SK-N-SH (cell line): ENCODE measurements at regions not wholly inside any gene's neighbourhood (a gene's known extent, or its start where the extent isn't known, plus 50 kb on each side); places are given as distances from the start of the nearest gene placed in this dataset.

ENCODE experiments used
- CTCF ChIA-PET: fragments of 300-600, 350-600 bp; formaldehyde crosslinking; extraction: SDS; loops from one replicate; lab custom pipeline; 2021; lab: Yijun Ruan, JAX
- POLR2A ChIA-PET: fragments of 350-600 bp; sonication (Branson Sonifier 250); formaldehyde crosslinking; extraction: SDS; loops from one replicate; lab custom pipeline; 2020; ENCODE audit warnings: antibody characterized with exemption, inconsistent platforms; lab: Yijun Ruan, JAX
- DNase-seq: peaks from one replicate; pipeline ENCODE4 v3.0.0; 2012
- H2AFZ ChIP-seq: fragments of 200-600 bp; sonication (generic); 2 replicates; pipeline ENCODE4 v1.8.1; 2016; ENCODE audit warnings: antibody characterized with exemption, mild to moderate bottlenecking, low read depth
- H3F3A ChIP-seq: fragments of 200-600 bp; sonication (generic); replicated peaks from 2 replicates; pipeline ENCODE3; 2016; ENCODE audit warnings: antibody characterized with exemption, mild to moderate bottlenecking; ENCODE audit not compliant: insufficient read depth
- H3K27ac ChIP-seq, 2 experiments: fragments of 200-500 bp in 1 of 2; fragments of 200-600 bp in 1 of 2; sonication (Bioruptor generic) in 1 of 2; sonication (generic), shearing (Covaris generic) in 1 of 2; 2 replicates each; pipeline versions ENCODE4 v1.5.1 to v1.6.1; 2014 to 2016; ENCODE audit warnings: low read depth in 2 of 2, inconsistent platforms in 1 of 2, low read length in 1 of 2, mild to moderate bottlenecking in 1 of 2, mixed read lengths in 1 of 2
- H3K27me3 ChIP-seq: fragments of 200-600 bp; sonication (generic), shearing (Covaris generic); 2 replicates; pipeline ENCODE4 v1.6.1; 2016; ENCODE audit warnings: mixed run types; ENCODE audit not compliant: insufficient read depth
- H3K36me3 ChIP-seq, 2 experiments: fragments of 200-500 bp in 1 of 2; fragments of 200-600 bp in 1 of 2; sonication (Bioruptor generic) in 1 of 2; sonication (generic) in 1 of 2; replicated peaks in 1 of 2; 2 replicates each; pipeline versions ENCODE3 to v1.5.1; 2014 to 2016; ENCODE audit warnings: low read length in 1 of 2, mild to moderate bottlenecking in 1 of 2; ENCODE audit not compliant: insufficient read depth in 2 of 2, control insufficient read depth in 1 of 2
- H3K4me1 ChIP-seq, 2 experiments: fragments of 200-500 bp in 1 of 2; fragments of 200-600 bp in 1 of 2; sonication (Bioruptor generic) in 1 of 2; sonication (generic), shearing (Covaris generic) in 1 of 2; 2 replicates each; pipeline versions ENCODE4 v1.5.1 to v1.6.1; 2014 to 2016; ENCODE audit warnings: low read depth in 1 of 2, low read length in 1 of 2, mixed run types in 1 of 2; ENCODE audit not compliant: insufficient read depth in 2 of 2, control insufficient read depth in 1 of 2
- H3K4me2 ChIP-seq: fragments of 200-600 bp; sonication (generic), shearing (Covaris generic); 2 replicates; pipeline ENCODE4 v1.6.1; 2017; ENCODE audit warnings: mixed run types
- H3K4me3 ChIP-seq, 2 experiments: fragments of 200-500 bp in 1 of 2; fragments of 200-600 bp in 1 of 2; sonication (Bioruptor generic) in 1 of 2; sonication (generic), shearing (Covaris generic) in 1 of 2; 2 replicates each; pipeline versions ENCODE4 v1.5.1 to v1.8.1; 2014 to 2016; ENCODE audit warnings: low read depth in 2 of 2, inconsistent platforms in 1 of 2, low read length in 1 of 2, mild to moderate bottlenecking in 1 of 2, mixed read lengths in 1 of 2, moderate library complexity in 1 of 2
- H3K79me2 ChIP-seq: fragments of 200-600 bp; sonication (generic); 2 replicates; pipeline ENCODE4 v1.8.1; 2017; ENCODE audit warnings: mild to moderate bottlenecking; ENCODE audit not compliant: insufficient read depth
- H3K9ac ChIP-seq: fragments of 200-600 bp; sonication (generic); 2 replicates; pipeline ENCODE4 v1.6.1; 2017; ENCODE audit warnings: mixed run types
- H3K9me2 ChIP-seq: fragments of 200-600 bp; sonication (generic); 2 replicates; pipeline ENCODE4 v1.6.1; 2017; ENCODE audit warnings: mixed run types
- H3K9me3 ChIP-seq: fragments of 200-600 bp; sonication (generic); 2 replicates; pipeline ENCODE4 v1.6.1; 2017; ENCODE audit warnings: mixed run types, mild to moderate bottlenecking, moderate library complexity
- H4K20me1 ChIP-seq: fragments of 200-600 bp; sonication (generic); 2 replicates; pipeline ENCODE4 v1.6.1; 2017; ENCODE audit warnings: mild to moderate bottlenecking, mixed run types; ENCODE audit not compliant: insufficient read depth
- EP300 ChIP-seq, 2 experiments: IDR thresholded peaks; 2 replicates each; pipeline versions ENCODE4 v1.4.0 to v1.6.1; 2012; ENCODE audit warnings: borderline replicate concordance in 1 of 2, low read depth in 1 of 2, low read length in 1 of 2
- EZH2phosphoT487 ChIP-seq: fragments of 200-600 bp; sonication (generic); IDR thresholded peaks from 2 replicates; pipeline ENCODE4 v1.6.1; 2017; ENCODE audit warnings: low read depth, mixed run types, mild to moderate bottlenecking, antibody characterized with exemption, moderate library complexity, borderline replicate concordance
- FOSL2 ChIP-seq: IDR thresholded peaks from 2 replicates; pipeline ENCODE4 v1.4.0; 2012; ENCODE audit warnings: low read depth, mild to moderate bottlenecking, moderate library complexity, borderline replicate concordance
- FOXJ3 ChIP-seq: sonication (generic); formaldehyde crosslinking; IDR thresholded peaks from 2 replicates; pipeline ENCODE4 v1.5.1; 2020; ENCODE audit warnings: mild to moderate bottlenecking, missing genetic modification reagents
- GATA2 ChIP-seq: sonication (generic); formaldehyde crosslinking; IDR thresholded peaks from 2 replicates; pipeline ENCODE4 v1.5.0; 2020; ENCODE audit warnings: mild to moderate bottlenecking, missing genetic modification reagents
- JUND ChIP-seq: IDR thresholded peaks from 2 replicates; pipeline ENCODE4 v1.4.0; 2012
- MXI1 ChIP-seq: IDR thresholded peaks from 2 replicates; pipeline ENCODE4 v1.6.1; 2012; ENCODE audit warnings: mild to moderate bottlenecking, low read depth, low read length, improper control_type of control experiment
- NRF1 ChIP-seq: IDR thresholded peaks from 2 replicates; pipeline ENCODE4 v1.6.1; 2012; ENCODE audit warnings: low read depth, mild to moderate bottlenecking, low read length
- POLR2AphosphoS5 ChIP-seq: IDR thresholded peaks from 2 replicates; pipeline ENCODE4 v1.6.1; 2012; ENCODE audit warnings: low read depth, low read length
- RCOR1 ChIP-seq: fragments of 150-350 bp; IDR thresholded peaks from 2 replicates; pipeline ENCODE4 v1.6.1; 2017; ENCODE audit warnings: antibody characterized with exemption, low read length
- TCF12 ChIP-seq: IDR thresholded peaks from 2 replicates; pipeline ENCODE4 v1.4.0; 2012
- TEAD4 ChIP-seq: IDR thresholded peaks from 2 replicates; pipeline ENCODE4 v1.4.0; 2012; ENCODE audit warnings: mild to moderate bottlenecking, borderline replicate concordance; ENCODE audit not compliant: insufficient read depth
- WGBS: methylation state at CpG from one replicate; pipeline ENCODE4 v1.1.6; 2017; ENCODE audit warnings: low lambda C conversion rate; 5-methylcytosine and 5-hydroxymethylcytosine counted together
- TF ChIP-seq, protein P1 (sequence below): IDR thresholded peaks from 2 replicates; pipeline ENCODE4 v1.4.0; 2012; ENCODE audit warnings: low read depth, borderline replicate concordance
- TF ChIP-seq, protein P2 (sequence below): fragments of 150-350 bp; IDR thresholded peaks from 2 replicates; pipeline ENCODE4 v1.6.1; 2016; ENCODE audit warnings: mild to moderate bottlenecking, low read depth, low read length
- TF ChIP-seq, protein P3 (sequence below): fragments of 150-350 bp; IDR thresholded peaks from 2 replicates; pipeline ENCODE4 v1.6.1; 2017; ENCODE audit warnings: antibody characterized with exemption, low read length, low read depth, borderline replicate concordance

DNA sequence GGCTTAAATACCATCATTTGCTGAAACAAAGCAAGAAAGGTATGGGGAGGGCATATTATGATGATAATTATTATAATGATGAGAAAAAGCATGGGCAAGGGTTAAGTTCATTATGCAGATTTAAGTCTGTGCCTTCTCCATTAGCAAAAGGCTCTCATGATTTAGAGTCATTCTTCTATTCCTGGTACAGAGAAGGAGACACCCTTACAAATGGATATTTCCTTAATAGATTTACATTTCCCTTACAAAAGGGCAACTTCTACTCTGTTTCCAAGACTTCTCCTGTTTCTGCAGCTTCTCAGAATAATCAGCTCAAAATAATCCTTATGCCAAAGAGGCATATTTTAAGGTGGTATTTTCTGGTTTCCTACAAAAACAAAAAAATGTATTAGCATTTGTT is 121.1 kb upstream of the CAMK1G start:
- no peaks in the 10 kb centered on the region for H3K27me3 ChIP-seq
- no peak overlapping the region for H3K9ac ChIP-seq
- H3F3A ChIP-seq: no peaks in the 10 kb centered on the region
- TF ChIP-seq TCF12 (no peak), EP300 (IDR thresholded peaks at IDR 0.05; ENCODE audit: borderline replicate concordance in 1 of 2, low read depth in 1 of 2, low read length in 1 of 2) (no peak), FOSL2 (no peak), JUND (no peak), EZH2phosphoT487 (no peak), GATA2 (CRISPR knock-in tag) (no peak), POLR2AphosphoS5 (no peak), TEAD4 (no peak), FOXJ3 (CRISPR knock-in tag) (no peak), NRF1 (no peak)
- TF ChIP-seq, protein P1, sequence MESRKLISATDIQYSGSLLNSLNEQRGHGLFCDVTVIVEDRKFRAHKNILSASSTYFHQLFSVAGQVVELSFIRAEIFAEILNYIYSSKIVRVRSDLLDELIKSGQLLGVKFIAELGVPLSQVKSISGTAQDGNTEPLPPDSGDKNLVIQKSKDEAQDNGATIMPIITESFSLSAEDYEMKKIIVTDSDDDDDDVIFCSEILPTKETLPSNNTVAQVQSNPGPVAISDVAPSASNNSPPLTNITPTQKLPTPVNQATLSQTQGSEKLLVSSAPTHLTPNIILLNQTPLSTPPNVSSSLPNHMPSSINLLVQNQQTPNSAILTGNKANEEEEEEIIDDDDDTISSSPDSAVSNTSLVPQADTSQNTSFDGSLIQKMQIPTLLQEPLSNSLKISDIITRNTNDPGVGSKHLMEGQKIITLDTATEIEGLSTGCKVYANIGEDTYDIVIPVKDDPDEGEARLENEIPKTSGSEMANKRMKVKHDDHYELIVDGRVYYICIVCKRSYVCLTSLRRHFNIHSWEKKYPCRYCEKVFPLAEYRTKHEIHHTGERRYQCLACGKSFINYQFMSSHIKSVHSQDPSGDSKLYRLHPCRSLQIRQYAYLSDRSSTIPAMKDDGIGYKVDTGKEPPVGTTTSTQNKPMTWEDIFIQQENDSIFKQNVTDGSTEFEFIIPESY: no peak
- TF ChIP-seq, protein P2, sequence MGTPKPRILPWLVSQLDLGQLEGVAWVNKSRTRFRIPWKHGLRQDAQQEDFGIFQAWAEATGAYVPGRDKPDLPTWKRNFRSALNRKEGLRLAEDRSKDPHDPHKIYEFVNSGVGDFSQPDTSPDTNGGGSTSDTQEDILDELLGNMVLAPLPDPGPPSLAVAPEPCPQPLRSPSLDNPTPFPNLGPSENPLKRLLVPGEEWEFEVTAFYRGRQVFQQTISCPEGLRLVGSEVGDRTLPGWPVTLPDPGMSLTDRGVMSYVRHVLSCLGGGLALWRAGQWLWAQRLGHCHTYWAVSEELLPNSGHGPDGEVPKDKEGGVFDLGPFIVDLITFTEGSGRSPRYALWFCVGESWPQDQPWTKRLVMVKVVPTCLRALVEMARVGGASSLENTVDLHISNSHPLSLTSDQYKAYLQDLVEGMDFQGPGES: no peak
- CTCF ChIA-PET: interaction anchor here (2.2 kb wide), 1 partner anchor 51 kb away, joined by 5 read pairs; no protein-coding TSS in a partner anchor
- H2AFZ ChIP-seq: no peak overlapping the region
- no peak overlapping the region for H3K4me2 ChIP-seq
- no peak overlapping the region for H3K27ac ChIP-seq
- H3K79me2 ChIP-seq: no peaks in the 10 kb centered on the region
- H4K20me1 ChIP-seq: no peaks in the 10 kb centered on the region
- DNase-seq: no peak
- POLR2A ChIA-PET: no interaction called here
- no peaks in the 10 kb centered on the region for H3K9me2 ChIP-seq
- H3K9me3 ChIP-seq: peaks cover 13% of the 10 kb centered on the region; the same call in 1 of the 2 replicates
- H3K4me3 ChIP-seq: no peak overlapping the region
- H3K36me3 ChIP-seq: no peaks in the 10 kb centered on the region
- H3K4me1 ChIP-seq: no peaks in the 10 kb centered on the region

DNA sequence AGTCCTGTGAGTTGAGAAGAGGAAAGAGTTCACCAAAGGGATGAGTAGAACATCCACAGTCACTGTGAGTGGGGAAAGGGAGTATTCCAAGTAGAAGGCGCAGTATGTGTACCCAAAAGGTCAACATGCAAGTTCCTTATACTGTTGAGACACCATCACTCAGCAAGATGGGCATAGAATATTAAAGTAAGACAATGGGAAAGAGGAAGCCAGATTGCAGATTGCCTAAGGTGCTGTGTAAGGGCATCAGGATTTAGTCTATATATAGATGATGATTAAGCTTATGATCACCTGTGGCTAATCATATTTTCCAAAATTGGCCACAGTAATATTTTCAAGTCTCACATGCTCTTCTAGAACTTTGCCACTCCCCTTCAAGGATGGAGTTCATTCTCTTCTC is 120.1 kb upstream of the CAMK1G start:
- DNase-seq: no peak
- CTCF ChIA-PET: interaction anchor here (2.2 kb wide), 1 partner anchor 50 kb away, joined by 5 read pairs; no protein-coding TSS in a partner anchor
- no peak overlapping the region for H3K9ac ChIP-seq
- POLR2A ChIA-PET: no interaction called here
- H3F3A ChIP-seq: no peaks in the 10 kb centered on the region
- WGBS: 85% methylated on average over 1 of the region's 1 CpG
- no peak overlapping the region for H3K4me3 ChIP-seq
- TF ChIP-seq MXI1: no peak
- TF ChIP-seq, protein P1: no peak
- TF ChIP-seq, protein P3, sequence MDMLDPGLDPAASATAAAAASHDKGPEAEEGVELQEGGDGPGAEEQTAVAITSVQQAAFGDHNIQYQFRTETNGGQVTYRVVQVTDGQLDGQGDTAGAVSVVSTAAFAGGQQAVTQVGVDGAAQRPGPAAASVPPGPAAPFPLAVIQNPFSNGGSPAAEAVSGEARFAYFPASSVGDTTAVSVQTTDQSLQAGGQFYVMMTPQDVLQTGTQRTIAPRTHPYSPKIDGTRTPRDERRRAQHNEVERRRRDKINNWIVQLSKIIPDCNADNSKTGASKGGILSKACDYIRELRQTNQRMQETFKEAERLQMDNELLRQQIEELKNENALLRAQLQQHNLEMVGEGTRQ: no peak
- no peak for TF ChIP-seq TCF12
- no peak for TF ChIP-seq FOXJ3 (CRISPR knock-in tag)
- TF ChIP-seq RCOR1: no peak
- TF ChIP-seq, all 33 proteins: peak for 0
- Histone ChIP-seq H3K79me2 (no peaks in the 10 kb centered on the region), H3K36me3 (no peaks in the 10 kb centered on the region), H3K27me3 (no peaks in the 10 kb centered on the region), H3K27ac (no peak overlapping the region), H3K9me2 (no peaks in the 10 kb centered on the region), H2AFZ (no peak overlapping the region), H3K4me1 (no peaks in the 10 kb centered on the region), H4K20me1 (no peaks in the 10 kb centered on the region), H3K9me3 (peaks cover 13% of the 10 kb centered on the region; the same call in 1 of the 2 replicates), H3K4me2 (no peak overlapping the region)
